ENCODE measurements at regions not wholly inside any gene's neighbourhood (a gene's known extent, or its start where the extent isn't known, plus 50 kb on each side); places are given as distances from the start of the nearest gene placed in this dataset.

GRCh38 chr11:128184981-128185380 is 402.4 kb downstream of the ETS1 start:
- no peak for DNase-seq

GRCh38 chr11:128182844-128183243 is 404.5 kb downstream of the ETS1 start:
- DNase-seq = no peak

- no peak for DNase-seq
Measured at GRCh38 chr11:128181984-128182383, 405.4 kb downstream of the ETS1 start.

DNA sequence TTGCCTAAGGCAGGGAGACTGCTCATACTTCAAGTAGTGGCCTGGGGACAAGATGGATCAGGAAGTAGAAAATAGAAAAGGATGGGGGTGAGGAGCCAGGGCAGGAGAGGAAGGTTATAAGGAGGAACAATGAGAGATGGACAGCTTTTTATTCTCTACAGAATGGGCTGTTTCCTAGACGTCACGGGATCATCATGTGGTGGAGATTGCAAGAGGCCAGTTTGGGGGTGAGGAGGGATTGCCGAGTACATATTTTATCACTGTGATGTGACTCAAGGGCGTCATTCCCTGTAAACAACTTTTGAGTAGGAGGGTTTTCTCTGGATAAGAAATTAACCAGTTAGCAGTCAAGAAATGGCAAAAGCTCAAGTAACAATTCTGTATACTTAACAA is 406.3 kb downstream of the ETS1 start:
- peak; percentile 16 for DNase-seq

DNA sequence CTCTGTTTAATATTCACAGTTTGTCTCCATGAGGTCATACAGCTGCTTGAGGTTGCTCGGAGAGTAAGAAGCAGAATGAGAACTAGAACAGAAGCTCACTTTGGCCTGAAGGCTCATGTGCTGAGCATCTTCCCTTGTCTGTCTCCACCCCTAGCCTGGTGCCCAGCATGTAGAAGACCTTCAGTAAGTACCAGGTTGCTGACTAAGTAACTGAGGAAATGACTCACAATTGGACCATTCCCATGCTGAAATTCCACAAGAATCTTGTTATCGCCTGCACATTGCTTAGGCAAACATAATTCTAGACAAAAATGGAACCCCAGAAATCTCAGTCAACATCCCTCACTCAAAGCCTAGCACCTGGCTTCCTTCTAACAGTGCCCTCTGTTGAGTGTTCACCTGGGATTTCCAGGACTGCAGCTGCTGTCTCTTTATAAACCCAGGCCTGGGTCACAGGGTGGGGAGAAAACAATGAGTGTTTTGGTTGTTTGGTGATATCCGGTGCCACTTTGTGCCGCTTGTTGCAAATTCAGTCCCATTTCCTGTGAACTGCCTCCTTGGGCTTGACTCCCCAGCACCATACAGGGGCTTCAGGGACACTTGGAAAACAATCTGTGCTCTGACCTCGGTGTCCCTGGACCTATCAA is 406.8 kb downstream of the ETS1 start:
- DNase-seq = peak; percentile 98

DNA sequence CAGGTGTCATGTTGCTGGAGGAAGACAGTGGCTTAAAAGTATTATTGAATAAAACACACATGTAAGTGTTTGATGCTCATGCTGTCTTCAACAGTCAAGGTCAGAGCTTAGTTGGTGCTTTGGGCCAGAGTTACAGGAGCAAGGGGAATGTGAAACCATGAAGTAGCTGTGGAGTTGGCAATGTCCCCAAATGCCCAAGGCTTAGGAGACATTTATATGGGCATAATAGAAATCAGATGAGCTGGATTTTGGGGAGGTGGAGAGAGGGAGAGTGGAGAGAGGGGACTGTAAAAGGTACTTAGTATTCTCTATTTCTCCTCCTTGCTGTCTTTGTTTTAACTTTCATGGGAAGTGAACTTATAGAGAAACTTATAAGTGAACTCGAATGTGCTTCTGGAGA is 407.8 kb downstream of the ETS1 start:
- DNase-seq = no peak

DNA sequence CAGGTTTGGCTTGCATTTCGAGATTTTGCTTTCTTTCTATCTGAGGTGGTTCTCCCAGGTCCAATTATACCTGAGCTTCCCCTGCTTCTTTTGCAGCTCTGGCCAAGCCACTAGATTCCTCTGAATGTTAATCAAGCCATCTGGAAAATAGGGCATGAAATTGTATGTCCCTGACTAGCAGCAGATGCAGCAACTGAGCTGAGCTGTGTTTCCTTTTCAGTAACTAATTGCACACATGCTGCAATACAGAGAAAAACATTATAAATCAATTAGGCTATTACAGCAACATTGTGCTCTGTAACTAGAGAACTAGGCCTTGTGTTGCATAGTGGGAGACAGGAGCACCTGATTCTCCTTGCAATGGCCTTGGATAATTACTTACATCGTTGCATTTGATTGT is 408.3 kb downstream of the ETS1 start:
- DNase-seq = no peak

DNA sequence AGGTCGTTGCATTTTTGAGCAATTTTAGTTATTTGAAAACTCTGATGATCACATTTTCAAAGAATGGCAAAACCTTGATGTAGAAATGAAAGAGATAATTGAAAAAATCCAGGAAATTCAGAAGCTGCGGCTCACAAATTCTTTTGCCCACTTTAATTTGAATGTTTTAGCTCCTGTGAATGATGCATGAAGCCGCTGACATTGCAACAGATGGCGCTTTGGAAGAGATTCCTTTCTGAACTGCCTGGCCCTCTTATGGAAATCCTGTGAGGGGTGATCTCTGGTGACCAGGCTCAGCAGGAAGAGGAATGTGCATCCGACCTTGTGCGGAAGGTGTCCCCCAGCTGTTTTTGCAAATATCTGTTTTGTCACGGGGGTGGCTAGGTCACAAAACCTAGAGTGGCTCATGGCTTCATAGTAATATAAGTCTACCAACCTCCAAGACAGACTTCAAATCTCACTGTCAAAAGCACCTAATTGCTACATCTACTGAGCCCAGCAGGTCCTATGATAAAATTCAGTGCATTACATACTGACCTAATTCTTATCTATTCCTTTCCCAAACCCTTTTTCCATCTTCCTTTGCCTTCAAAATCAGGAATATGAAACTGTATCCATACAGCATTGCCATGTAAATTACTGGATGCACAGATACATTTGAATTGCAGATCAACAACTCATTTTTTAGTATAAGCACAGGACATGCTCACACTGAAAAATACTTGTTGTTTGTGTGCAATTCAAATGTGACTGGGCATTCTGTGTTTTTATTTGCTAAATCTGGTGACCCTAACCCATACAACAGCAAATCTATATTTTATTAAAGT is 412.7 kb downstream of the ETS1 start:
- DNase-seq = peak; percentile 68

DNA sequence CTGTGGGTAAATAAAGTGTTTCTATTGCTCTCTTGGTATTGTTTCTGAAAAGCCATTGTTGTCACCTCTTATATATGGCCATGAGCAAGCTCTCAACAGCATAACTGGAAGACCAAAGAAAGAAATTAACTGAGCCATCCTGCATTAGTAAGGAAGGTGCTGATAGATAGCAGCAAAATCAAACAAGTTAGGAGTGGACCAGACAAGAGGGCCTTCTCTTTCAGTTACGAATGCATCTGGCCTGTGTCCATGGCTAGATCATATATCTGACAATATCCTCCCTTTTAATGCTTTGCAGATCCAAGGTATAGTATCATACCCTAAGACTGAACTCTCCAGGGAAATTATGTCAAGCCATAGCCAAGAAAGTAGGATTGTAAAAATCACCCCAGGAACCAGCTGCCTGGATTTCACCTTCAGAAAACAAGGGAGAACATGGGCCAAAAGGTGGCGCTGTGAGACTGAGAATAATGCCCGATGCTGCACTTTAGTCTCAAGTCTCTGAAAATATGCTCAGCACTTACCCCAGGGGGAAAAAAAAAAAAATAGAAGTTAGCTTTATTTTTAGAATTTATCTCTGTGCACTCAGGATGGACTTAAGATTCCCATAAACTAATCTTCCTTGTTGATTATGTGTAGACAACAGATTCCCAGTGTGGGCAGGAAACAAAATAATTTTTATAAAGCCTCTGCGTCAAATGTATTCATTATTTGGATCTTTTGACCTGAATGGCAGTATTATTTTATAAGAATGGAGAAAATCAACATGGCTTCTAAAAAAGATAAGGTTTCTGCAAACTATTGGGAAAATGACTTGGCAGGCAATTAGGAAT is 415.1 kb downstream of the ETS1 start:
- DNase-seq = peak; percentile 58

- peak; percentile 22 for DNase-seq
Measured at GRCh38 chr11:128171506-128171905, 415.9 kb downstream of the ETS1 start.

- DNase-seq = no peak
Measured at GRCh38 chr11:128165572-128165971, 421.8 kb downstream of the ETS1 start.

- no peak for DNase-seq
Measured at GRCh38 chr11:128164080-128164741, 423.1 kb downstream of the ETS1 start.

DNA sequence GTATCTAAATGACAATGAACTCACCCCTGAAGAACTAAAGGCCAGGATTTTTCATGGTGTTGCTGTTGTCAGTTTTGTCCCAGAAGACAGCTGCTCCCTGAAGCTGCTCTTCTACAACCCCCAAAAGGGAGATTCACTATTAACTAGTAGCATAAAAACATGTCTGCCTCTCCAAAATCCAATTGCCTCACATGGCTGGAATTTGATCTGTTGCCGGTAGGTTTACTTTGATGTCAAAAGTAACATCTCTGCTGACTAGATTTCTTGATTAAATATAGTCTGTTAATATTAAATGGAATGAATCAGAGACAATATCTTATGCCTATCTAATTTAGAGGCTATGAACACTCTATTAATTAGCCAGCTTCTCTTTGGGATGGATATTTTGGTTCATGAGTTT is 425.4 kb downstream of the ETS1 start:
- no peak for DNase-seq

- no peak for DNase-seq
Measured at GRCh38 chr11:128161436-128161835, 425.9 kb downstream of the ETS1 start.

DNA sequence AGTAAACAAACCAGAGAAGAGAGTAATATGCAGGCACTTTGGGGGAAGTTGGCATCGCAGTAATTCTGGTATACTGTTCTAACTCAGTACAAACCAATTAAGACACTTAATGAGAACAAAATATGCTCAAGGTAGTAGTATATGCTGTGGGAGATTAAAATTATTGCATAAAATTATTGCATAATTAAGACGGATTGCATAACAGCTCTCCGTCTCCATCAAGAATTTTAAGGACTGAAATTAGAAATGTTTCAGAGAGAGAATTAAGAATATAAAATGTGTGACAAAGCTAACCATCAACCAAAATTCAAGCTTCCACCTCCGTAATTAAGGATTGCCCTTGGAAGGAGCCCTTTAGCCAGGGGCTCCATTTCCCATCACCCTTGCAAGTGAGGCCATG is 428.5 kb downstream of the ETS1 start:
- DNase-seq = no peak

DNA sequence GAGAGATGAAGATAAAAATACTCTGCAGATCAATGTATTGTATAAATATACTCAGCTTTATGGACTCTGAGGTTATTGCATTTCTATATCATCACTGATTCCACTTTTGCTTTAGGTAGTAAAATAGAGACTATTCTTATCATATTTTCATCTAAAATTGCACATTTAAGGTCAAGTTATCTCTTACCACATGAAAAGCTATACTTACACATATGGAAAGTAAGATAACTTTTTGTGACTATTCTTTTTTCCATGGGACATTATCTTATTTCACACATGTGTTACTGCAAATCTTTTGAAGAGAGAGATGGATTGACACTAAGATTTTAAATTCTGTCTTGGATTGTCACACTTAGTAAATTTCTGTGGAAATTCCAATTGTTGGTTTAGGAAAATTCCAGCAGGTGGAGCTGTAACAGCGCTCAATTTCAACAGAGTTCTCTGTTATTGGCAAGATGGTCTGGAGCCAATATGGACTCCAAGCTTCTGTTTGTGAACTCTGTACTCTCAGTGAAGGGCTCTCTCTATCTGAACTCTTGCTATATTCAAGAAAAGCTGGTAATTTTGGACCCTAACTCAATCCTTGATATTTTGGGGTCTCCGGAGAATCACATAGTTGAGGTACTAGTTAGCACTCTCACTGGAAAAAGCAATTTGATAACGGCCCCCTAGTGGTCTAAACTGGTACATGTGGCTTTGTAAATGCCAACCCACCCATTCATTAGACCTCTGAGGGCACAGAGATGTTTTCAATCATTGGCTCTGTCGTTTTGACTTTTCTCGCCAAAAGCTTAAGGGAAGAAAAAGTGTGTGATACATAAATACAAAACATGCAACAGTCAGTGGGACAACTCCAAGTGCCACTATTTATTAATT is 429.7 kb downstream of the ETS1 start:
- peak; percentile 52 for DNase-seq

DNA sequence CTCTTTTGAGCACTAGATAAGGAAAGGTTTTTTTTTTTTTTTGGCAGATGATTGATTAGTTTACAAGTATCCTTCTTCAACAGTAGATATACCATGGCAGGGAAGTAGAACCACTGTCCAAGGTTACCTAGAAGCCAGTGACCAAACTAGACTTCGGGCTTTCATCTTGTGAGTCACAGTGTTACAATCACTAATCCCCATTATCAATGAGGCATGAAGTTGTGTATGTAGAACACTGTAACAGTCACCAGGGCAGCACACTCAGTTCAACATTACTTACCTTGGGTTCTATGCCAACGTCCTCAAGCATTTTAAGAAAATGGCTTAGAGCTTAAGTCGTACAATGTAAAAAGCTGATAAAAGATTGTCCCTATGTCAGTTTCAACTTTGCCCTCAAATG is 430.9 kb downstream of the ETS1 start:
- no peak for DNase-seq

DNA sequence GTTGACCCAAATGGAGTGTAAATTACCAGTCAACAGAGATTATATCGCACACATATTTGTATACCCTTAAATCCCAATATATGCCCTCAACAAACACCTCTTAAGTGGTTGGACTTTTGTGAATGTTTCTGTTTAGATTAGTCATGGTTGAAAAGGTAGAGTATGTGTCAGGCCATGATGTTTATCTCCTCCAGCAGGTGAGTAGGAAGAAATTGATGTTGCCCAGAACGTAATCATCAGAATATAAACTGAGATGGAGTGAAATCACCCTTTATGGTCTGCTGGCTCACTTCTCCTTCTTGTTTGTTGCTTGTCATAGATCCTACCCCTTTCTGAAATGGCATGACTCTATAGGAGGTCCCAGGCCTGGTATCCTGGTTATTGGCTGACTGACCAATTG is 431.8 kb downstream of the ETS1 start:
- DNase-seq = no peak

DNA sequence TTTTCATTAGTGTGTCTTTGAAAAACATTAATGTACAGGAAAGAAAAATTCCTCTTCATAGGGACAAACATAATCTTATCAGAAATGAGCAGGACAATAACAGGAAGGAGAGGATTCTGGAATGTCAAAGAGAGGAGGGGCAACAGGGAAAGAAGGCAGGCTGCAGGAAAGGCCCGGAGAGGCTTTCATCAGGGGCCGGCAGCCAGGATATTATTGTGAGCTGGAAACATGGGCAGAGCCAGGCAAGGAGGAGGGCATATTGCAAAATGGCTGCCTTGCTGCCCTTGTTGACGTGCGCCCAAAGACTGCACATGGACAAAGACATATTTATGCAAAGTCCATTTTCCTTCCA is 433.7 kb downstream of the ETS1 start:
- no peak for DNase-seq

DNA sequence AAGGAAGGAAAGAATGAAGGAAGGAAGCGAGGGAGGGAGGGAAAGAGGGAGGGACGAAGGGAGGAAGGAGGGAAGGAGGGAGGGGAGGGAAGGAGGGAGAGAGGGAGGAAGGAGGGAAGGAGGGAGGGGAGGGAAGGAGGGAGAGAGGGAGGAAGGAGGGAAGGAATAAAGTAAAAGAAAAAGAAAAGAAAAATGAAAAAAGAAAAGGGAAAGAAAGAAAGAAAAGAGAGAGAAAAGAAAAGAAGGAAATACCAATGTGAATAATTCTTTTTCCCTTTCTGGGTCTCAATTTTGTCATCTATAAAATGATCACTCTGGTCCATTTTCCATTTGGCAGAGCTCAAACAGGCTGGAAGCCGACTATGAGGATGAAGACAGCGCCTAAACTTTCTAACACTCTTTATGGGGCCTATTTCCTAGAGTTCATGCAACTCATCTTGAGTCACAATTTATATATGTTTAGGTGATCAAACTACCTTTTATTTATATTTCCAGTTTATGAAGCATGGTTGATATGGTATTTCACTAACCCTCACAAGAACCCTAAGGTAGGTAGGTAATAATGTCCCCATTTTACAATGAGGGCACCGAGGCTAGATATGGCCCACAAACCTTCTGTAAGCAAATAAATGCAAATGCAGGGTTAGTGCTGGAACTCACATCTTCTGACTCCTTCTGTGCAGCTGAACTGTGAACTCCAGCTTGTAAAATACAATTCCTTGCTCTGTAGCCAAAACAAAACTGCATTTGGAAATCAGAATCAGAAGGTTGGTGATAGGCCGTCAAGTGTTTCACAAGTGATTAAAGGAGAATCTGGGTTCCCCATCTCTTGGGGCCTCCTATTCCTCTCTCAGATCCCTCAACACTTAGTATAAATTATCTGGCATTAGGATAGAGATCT is 434.3 kb downstream of the ETS1 start:
- DNase-seq = no peak

GRCh38 chr11:128151780-128152179 is 435.6 kb downstream of the ETS1 start:
- no peak for DNase-seq

All from NCI-H226 (cell line).